ENCODE measurements at regions not wholly inside any gene's neighbourhood (a gene's known extent, or its start where the extent isn't known, plus 50 kb on each side); places are given as distances from the start of the nearest gene placed in this dataset.

DNA sequence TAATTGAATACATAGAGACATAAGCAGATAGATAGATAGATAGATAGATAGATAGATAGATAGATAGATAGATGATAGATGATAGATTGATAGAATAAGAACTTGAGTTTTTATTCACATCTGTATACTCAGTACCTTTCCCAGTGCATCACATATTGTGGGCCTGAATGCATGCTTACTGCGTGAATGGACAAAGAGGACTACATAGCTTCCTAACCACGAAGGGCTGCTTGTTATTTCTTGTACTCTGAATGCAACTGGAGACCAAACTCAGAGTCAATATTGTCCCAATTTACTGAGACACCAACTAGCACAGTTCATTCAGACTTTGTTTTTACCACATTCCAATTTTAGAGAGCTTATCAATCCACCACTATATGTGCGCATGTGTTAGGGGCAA, 422.9 kb upstream of the GRM7 start:
- TF ChIP-seq, protein P1, sequence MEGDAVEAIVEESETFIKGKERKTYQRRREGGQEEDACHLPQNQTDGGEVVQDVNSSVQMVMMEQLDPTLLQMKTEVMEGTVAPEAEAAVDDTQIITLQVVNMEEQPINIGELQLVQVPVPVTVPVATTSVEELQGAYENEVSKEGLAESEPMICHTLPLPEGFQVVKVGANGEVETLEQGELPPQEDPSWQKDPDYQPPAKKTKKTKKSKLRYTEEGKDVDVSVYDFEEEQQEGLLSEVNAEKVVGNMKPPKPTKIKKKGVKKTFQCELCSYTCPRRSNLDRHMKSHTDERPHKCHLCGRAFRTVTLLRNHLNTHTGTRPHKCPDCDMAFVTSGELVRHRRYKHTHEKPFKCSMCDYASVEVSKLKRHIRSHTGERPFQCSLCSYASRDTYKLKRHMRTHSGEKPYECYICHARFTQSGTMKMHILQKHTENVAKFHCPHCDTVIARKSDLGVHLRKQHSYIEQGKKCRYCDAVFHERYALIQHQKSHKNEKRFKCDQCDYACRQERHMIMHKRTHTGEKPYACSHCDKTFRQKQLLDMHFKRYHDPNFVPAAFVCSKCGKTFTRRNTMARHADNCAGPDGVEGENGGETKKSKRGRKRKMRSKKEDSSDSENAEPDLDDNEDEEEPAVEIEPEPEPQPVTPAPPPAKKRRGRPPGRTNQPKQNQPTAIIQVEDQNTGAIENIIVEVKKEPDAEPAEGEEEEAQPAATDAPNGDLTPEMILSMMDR (IDR thresholded peaks at IDR 0.05), result no peak
- H3K27me3 Mint-ChIP-seq, result no peaks in the 10 kb centered on the region
- H3K9me3 Mint-ChIP-seq, result peaks cover 3% of the 10 kb centered on the region
- ChIA-PET CTCF (no interaction called here), POLR2A (no interaction called here)
- no peak for DNase-seq
- H3K4me1 Mint-ChIP-seq (ENCODE audit: low read depth), result no peaks in the 10 kb centered on the region
- no peaks in the 10 kb centered on the region for H3K36me3 Mint-ChIP-seq (ENCODE audit: low read depth)
- no peak overlapping the region for H3K27ac Mint-ChIP-seq
- ATAC-seq, result no peak
- intact Hi-C loops (cut with micrococcal nuclease), result no loop called here
- H3K4me3 Mint-ChIP-seq, result no peak overlapping the region

DNA sequence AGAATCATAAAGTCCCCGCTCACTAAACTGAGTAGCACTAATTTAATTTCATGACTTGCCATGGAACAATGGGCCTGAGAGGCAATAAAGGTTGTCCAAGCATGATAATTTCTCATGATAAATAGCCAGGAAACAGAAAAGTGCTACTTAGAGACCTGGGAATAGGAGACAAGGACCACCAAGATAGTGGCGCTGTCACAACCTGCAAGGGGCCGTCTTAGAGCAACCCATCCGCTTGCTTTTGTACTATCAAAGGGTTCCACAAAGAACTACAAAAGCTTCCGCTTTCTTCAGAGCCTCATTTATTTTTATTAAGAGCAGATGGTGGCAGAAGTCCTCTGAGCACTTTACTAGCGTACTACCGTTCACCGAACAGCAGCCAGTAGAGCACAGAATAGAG, 421.7 kb upstream of the GRM7 start:
- Mint-ChIP-seq H3K4me1 (ENCODE audit: low read depth) (no peaks in the 10 kb centered on the region), H3K27ac (no peak overlapping the region), H3K9me3 (peaks cover 3% of the 10 kb centered on the region), H3K4me3 (no peak overlapping the region), H3K27me3 (no peaks in the 10 kb centered on the region), H3K36me3 (ENCODE audit: low read depth) (no peaks in the 10 kb centered on the region)
- TF ChIP-seq, protein P1 (IDR thresholded peaks at IDR 0.05), result no peak
- DNase-seq (no peak), ATAC-seq (no peak)
- ChIA-PET CTCF (no interaction called here), POLR2A (no interaction called here)
- intact Hi-C loops (cut with micrococcal nuclease), result no loop called here

DNA sequence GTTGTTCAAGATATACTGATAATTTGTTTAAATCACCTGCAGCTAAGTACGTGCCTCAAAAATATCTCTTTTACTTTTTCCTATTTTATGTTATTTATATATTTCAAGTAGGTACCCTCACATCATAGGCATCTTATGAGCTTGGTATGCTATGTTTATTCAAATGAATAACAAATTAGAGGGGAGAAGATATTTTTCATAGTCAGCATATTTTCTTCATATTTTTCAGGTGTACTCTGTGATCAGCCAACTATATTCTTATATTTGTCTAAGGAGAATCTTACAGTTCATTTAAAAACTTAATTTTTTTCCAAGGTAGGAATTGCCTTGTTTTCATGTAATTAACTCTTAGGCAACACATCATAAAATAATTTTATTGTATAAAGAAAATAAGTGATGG, 421.1 kb upstream of the GRM7 start:
- H3K9me3 Mint-ChIP-seq, result peaks cover 3% of the 10 kb centered on the region
- TF ChIP-seq, protein P1 (IDR thresholded peaks at IDR 0.05), result no peak
- CTCF ChIA-PET, result no interaction called here
- H3K27me3 Mint-ChIP-seq, result no peaks in the 10 kb centered on the region
- no peak overlapping the region for H3K27ac Mint-ChIP-seq
- intact Hi-C loops (cut with micrococcal nuclease), result no loop called here
- no peaks in the 10 kb centered on the region for H3K4me1 Mint-ChIP-seq (ENCODE audit: low read depth)
- ATAC-seq (no peak), DNase-seq (no peak)
- no peaks in the 10 kb centered on the region for H3K36me3 Mint-ChIP-seq (ENCODE audit: low read depth)
- POLR2A ChIA-PET, result no interaction called here
- no peak overlapping the region for H3K4me3 Mint-ChIP-seq

DNA sequence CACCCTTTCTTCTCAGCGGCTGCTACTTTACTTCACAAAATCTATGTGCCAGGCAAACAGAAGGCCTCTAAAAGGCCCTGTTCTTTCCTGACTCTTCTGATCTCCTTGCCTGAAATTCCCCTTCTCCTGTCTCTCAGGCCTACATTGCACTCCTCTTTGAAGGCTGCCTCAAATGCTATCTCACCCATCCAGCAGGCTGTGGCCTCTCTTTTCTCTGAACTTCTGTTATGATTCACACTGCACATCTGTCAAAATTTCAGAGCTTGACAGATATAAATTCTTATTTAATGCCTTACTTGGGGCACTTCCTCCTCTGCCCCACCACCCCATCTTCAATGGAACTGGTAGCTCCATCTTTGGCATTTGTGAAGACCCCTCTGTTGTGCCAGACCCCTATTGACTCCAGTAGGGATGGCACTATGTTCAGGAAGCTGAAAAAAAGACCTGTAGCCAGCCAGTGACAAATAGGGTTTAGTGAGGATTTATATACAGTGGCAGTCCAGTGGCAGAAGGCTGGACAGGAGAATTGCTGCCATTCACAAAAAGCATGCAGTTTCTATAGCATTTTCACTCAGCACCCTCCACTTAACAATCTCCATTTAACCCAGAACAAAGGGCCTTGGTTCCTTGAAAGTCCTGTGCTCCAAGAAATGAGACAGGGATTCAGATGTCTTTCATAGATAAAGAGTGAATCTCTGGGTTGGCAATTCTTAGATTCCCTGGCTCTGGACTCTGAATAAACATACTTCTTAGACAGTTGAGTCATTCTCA, 415.8 kb upstream of the GRM7 start:
- Mint-ChIP-seq H3K27me3 (no peaks in the 10 kb centered on the region), H3K36me3 (ENCODE audit: low read depth) (no peaks in the 10 kb centered on the region), H3K27ac (no peak overlapping the region), H3K4me1 (ENCODE audit: low read depth) (no peaks in the 10 kb centered on the region), H3K4me3 (no peak overlapping the region), H3K9me3 (no peaks in the 10 kb centered on the region)
- ChIA-PET CTCF (no interaction called here), POLR2A (no interaction called here)
- TF ChIP-seq, protein P1 (IDR thresholded peaks at IDR 0.05), result no peak
- intact Hi-C loops (cut with micrococcal nuclease), result no loop called here
- ATAC-seq (no peak), DNase-seq (no peak)

DNA sequence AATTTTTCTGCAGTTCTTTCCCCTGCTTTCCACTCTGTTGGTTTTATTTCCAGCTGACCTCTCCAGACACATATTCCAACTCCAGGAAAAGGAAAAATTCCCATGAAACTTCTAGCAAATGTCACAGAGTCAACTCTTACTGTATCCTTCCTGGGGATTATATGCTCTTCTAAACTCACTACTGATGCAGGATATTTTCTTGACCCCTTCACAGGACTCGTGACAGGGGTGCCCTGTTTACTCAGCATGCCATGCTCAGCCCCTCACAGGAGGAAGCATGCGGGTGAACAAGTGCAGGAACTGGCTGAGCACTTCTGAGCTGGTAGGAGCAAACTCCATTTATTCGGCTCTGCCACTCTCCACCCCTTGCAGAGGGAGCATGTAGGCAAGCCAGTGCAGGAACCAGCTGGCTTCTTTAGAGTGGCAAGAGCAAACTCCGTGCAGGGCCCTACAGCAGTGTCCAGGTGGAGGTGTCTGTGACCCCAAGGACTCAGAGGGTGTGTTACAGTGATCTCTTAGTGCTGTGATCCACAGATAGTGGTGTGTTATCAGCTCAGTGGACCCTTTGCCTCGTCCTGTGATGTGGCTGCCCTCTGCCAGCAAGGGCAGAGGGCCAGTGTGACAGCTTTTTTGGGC, 413.6 kb upstream of the GRM7 start:
- no peaks in the 10 kb centered on the region for H3K9me3 Mint-ChIP-seq

More for the DNA sequence above, 413.6 kb upstream of the GRM7 start:
- Mint-ChIP-seq H3K27me3 (no peaks in the 10 kb centered on the region), H3K27ac (no peak overlapping the region), H3K4me3 (no peak overlapping the region), H3K36me3 (ENCODE audit: low read depth) (no peaks in the 10 kb centered on the region), H3K4me1 (ENCODE audit: low read depth) (no peaks in the 10 kb centered on the region)
- TF ChIP-seq, protein P1 (IDR thresholded peaks at IDR 0.05), result no peak
- DNase-seq (no peak), ATAC-seq (no peak)
- ChIA-PET CTCF (no interaction called here), POLR2A (no interaction called here)
- intact Hi-C loops (cut with micrococcal nuclease), result no loop called here
